GM21515 (cell line): ENCODE measurements at regions not wholly inside any gene's neighbourhood (a gene's known extent, or its start where the extent isn't known, plus 50 kb on each side); places are given as distances from the start of the nearest gene placed in this dataset.
"Not testable (repeated sequence)": the region's sequence is repeated elsewhere in the genome, so short reads cannot be mapped to it uniquely, and the experiment has no call there.

Experiments
- ATAC-seq: cut with Tn5 transposase; IDR thresholded peaks from one replicate; pipeline ENCODE4 v1.9.1; 2021; ENCODE audit not compliant: unreplicated experiment

DNA sequence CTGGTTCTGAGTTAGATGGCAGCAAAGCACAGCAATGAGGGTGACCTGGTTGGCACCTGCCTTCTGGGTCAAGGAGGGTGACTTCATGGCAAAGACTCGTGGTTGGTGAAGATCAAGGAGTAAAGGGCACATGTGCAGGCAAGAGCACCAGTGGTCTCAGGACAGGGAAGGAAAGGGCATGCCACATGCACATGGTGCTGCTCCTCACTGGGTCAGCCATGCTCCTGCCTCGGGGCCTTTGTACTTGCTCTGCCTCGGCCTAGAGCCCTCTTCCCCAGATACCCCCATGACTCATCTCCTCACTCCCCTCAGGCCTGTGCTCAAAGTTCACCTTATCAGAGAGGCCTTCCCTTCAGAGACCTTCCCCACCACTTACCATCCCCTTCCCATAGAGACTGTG, 106.7 kb upstream of the KDM7A start:
- ATAC-seq = no peak

GRCh38 chr7:140281960-140282359, 105.2 kb upstream of the KDM7A start:
- ATAC-seq = no peak

DNA sequence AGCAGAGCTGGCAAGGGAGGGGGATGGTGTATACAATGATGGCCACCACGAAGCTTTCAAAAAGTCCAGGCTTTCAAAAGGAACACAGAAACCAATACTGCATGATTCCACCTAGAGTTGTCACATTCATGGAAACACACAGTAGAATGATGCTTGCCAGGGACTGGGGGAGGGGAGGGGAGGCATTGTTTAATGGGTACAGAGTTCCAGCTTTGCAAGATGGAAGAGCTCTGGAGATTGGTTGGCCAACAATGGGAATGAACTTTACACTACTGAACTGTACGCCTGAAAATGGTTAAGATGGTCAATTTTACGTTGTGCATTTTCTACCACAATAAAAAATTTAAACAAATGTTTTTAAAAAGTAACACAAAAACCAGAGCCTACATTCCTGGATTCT, 104.5 kb upstream of the KDM7A start:
- no peak for ATAC-seq

DNA sequence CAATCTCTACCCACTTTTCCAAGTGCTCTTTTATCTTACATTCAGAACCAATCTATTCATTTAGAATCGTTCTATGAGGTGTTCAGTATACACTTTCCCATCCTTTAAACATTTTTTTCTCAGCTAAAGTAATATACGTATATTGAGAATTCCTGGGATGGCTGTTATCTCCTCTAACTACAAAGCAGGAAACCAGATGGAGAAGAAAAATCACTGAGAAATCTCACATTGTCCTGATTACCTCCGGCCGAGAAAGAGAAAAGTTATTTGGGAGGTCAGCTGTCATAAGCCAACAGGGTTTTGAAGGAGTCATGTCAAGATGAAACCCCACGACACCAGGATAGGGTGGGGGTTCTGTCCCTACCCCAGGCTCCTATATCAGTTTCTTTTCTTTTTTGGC, 99.2 kb upstream of the KDM7A start:
- no peak for ATAC-seq

DNA sequence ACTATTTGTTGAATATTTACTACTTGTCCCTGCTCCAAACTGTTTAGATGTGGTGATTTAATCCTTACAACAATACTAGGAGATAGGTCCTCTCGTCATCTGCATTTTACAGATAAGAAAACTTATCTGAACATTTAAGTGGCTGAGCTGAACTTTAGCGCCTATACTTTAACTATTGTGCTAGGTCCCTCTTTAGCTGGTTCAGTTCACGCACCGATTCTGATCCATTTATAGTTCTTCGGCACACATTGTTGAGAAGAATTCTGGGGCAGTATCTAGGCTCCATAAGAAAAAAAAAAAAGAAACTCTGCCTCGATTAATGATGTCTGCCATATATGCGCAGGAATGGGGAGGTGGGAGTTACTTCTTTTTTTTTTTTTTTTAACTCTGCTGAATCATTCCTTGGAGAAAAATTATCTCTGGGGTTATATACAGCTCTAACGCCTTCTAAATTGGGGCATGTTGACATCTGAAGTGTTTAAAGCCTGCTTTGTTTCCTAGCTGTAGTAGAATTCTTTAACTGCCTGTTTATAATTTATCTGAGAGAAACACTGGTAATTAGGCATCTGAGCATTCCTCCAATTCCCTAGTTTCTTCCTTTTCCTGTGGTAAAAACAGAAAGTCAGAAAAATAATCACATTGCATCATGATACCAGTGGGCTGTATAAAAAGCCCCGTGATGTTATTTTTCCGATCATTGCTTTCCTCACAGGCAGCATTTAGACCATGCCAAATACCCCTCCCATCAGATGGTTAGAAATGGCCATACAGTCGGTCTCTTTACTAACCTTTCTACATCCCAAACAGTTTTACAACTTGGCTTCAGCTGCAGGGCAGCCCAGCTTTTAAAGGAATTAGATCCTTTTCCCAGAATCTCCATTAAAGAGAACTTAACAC, 98.5 kb upstream of the KDM7A start:
- ATAC-seq = no peak

DNA sequence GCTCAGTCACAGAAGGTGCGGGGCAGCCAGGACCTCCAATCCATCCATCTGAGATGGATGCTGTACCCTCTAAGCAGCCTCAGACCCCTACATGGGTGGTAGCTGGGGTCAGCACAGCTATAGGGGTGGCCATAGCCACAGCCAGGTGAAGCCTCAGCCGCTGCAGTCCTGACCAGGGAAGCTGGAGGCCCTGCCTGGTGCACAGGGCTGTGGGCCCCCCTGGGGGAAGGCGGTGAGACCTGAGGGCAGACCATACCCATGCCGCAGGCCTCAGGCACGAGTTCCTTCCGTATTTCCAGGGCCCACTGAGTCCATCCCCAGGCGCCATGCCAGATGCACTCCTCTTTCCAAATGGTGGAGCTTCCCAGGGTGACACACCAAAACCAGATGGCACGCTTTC, 96.6 kb upstream of the KDM7A start:
- no peak for ATAC-seq

DNA sequence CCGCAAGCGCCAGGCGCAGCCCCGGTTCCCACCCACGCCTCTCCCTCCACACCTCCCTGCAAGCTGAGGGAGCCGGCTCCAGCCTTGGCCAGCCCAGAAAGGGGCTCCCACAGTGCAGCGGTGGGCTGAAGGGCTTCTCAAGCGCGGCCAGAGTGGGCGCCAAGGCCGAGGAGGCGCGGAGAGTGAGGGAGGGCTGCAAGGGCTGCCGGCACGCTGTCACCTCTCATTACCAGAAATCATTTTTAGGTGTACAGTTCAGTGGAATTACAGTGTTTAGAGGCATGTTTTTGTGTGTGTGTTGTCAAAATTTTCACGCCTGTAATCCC, 94.8 kb upstream of the KDM7A start:
- ATAC-seq = not testable (repeated sequence)

DNA sequence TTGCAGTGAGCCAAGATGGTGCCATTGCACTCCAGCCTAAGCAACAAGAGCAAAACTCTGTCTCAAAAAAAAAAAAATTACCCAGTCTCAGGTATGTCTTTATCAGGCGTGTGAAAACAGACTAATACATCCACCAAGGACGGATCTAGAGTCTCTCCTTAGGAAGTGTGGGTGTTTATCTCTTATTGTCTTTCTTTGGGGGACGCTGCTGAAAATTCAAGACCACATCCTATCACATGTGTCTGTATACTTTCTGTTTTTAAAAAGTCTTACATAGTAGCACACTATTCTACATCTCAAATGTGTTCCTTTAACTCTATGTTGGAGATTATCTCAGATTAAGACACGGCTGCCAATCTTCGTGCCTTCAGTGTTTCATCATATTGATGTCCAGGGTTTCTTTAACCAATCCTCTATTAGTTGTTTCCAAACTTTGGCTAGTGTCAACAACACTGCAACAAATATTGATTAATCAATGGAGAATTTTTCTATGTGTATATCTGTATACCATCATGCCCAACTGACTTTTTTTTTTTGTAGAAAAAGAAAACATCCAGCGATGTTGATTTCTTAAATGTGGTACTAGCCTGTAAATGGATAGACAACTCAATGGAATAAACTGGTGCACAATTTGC, 92.3 kb upstream of the KDM7A start:
- no peak for ATAC-seq

DNA sequence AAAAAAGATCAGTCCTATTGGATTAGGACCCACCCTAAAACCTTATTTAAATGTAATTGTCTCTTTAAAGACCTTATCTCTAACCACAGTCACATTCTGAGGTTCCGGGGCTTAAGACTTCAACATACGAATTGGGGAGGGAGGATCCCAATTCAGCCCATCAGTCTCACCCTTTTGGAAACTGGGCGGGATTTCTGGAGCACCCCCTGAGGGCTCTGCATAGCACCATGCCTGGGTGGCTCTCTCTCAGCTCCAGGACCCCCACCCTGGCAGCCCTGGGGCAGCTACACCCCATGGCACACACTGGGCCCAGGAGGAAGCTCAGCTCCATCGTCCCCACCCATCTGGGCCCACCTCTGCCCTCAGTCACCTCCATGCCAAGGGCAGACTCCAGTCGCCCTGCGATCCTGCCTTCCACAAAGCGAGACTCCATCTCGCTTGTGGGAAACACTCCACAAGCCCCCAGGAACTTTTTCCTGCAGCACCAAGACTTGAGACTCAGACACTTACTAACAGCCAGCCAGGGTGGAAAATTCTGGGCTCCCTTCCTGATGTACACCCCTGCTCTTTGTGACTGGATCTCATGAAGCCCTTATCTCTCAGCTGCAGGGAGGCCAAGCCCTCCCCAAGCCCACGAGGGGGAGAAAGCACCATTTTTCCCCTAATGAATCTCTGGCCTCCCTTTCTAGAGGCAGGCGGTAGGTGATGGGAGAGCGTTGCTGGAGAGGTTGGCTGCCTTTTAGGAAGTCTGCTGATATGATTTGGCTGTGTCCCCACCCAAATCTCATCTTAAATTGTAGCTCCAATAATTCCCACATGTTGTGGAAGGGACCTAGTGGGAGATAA, 90.8 kb upstream of the KDM7A start:
- ATAC-seq = no peak

DNA sequence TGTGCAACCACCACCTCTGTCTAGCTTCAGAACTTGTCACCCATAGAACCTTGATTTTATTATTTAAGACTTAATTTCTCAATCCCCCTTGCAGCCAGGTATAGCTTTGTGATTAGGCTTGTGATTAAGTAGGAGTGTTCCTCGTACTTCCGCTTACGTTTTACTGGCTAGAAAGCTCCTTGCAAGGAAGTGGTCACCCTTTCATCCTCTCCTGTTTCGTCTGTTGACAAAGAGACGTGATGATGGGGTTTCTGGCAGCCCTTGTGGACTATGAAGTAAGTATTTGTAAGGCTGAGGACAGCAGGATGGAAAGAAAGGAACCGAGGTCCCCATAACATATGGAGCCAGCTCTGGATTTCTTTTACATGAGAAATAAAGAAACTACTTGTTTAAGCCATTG, 86.5 kb upstream of the KDM7A start:
- ATAC-seq = no peak

DNA sequence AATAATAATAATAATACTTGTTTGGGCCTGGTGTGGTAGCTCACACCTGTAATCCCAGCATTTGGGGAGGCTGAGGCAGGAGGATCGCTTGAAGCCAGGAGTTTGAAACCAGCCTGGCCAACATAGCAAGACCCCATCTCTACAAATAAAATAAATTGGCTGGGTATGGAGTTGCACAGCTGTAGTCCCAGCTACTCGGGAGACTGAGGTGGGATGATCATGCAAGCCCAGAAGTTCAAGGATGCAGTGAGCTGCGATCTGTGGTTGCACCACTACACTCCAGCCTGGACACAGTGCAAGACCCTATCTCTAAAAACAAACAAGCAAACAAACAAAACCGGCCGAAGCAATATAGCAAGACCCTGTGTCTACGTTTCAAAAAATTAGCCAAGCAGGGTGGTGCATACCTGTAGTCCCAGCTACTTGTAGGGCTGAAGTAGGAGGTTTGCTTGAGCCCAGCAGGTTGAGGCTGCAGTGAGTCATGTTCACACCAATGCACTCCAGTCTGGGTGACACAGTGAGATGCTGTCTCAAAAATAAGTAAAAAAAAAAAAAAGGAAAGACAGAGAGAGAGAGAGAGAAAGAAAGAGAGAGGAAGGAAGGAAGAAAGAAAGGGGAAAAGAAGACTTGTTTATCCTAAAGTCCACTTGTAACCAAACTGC, 85.6 kb upstream of the KDM7A start:
- no peak for ATAC-seq

DNA sequence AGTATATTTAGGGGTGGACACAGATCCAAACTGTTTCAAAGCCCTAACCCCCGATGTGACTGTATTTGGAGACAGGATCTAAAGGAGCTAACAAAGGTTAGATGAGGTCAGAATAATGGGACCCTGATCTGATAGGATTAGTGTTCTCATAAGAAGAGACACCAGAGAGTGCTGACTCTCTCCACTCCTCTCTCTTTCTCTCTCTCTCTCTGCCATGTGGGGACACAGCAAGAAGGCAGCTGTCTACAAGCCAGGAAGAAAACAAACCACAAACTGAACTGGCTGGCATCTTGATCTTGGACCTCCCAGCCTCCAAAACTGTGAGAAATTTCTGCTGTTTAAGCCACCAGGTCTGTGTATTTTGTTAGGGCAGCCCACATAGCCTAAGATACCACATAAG, 84.7 kb upstream of the KDM7A start:
- no peak for ATAC-seq

GRCh38 chr7:140261105-140261486, 84.3 kb upstream of the KDM7A start:
- ATAC-seq = no peak

- no peak for ATAC-seq
Measured at GRCh38 chr7:140260352-140261104, 83.7 kb upstream of the KDM7A start.

GRCh38 chr7:140257278-140257677, 80.5 kb upstream of the KDM7A start:
- not testable (repeated sequence) for ATAC-seq

DNA sequence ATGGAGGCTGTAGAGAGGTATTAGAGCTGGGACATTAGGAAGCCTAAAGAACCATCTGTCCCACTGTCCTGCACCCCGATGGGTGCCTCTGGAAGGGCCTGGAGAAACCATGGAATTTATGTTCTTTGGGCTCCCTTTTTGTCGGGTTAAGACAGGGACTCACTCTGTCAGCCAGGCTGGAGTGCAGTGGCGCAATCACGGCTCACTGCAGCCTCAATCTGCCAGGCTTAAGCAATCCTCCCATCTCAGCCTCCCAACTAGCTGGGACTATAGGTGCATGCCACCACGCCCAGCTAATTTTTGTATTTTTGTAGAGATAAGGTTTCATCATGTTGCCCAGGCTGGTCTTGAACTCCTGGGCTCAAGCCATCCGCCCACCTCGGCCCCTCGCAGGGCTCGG, 78.2 kb upstream of the KDM7A start:
- ATAC-seq = not testable (repeated sequence)

- ATAC-seq = no peak
Measured at GRCh38 chr7:140249036-140249806, 72.4 kb upstream of the KDM7A start.

- no peak for ATAC-seq
Measured at GRCh38 chr7:140247559-140247958, 70.8 kb upstream of the KDM7A start.

GRCh38 chr7:140245611-140246105, 68.9 kb upstream of the KDM7A start:
- no peak for ATAC-seq
